NB4 (cell line): ENCODE measurements at regions not wholly inside any gene's neighbourhood (a gene's known extent, or its start where the extent isn't known, plus 50 kb on each side); places are given as distances from the start of the nearest gene placed in this dataset.

Experiments
- DNase-seq: peaks from one replicate; pipeline ENCODE4 v3.0.0; 2010; ENCODE audit warnings: low read depth
- H3K4me3 ChIP-seq: one replicate; pipeline ENCODE4 v1.5.1; 2011; ENCODE audit warnings: mild to moderate bottlenecking, low read depth, low read length, moderate library complexity
- CTCF ChIP-seq: IDR thresholded peaks from one replicate; pipeline ENCODE4 v1.5.1; 2012; ENCODE audit warnings: low read depth, low read length
- MAX ChIP-seq: IDR thresholded peaks from 2 replicates; pipeline ENCODE4 v1.6.1; 2011; ENCODE audit warnings: low read depth, low read length
- MYC ChIP-seq: IDR thresholded peaks from 2 replicates; pipeline ENCODE4 v1.6.1; 2011; ENCODE audit warnings: low read depth, low read length
- POLR2A ChIP-seq: IDR thresholded peaks from 2 replicates; pipeline ENCODE4 v1.6.1; 2011; ENCODE audit warnings: mild to moderate bottlenecking; ENCODE audit not compliant: insufficient read length; ENCODE audit errors: extremely low read depth

GRCh38 chr3:77943598-77943997, 903.7 kb downstream of the ROBO2 start:
- no peak for DNase-seq
- H3K4me3 ChIP-seq: no peak overlapping the region
- TF ChIP-seq POLR2A (no peak), MYC (no peak), MAX (no peak), CTCF (no peak)

- H3K4me3 ChIP-seq: no peak overlapping the region
- DNase-seq: no peak
- no peak for TF ChIP-seq MAX
- no peak for TF ChIP-seq MYC
- no peak for TF ChIP-seq POLR2A
- no peak for TF ChIP-seq CTCF
Observed at GRCh38 chr3:77945320-77945719, 905.4 kb downstream of the ROBO2 start.

- no peak for DNase-seq
- TF ChIP-seq CTCF (no peak), POLR2A (no peak), MYC (no peak), MAX (no peak)
- H3K4me3 ChIP-seq: no peak overlapping the region
Observed at GRCh38 chr3:77947671-77948070, 907.8 kb downstream of the ROBO2 start.

GRCh38 chr3:77967621-77968020, 927.7 kb downstream of the ROBO2 start:
- no peak overlapping the region for H3K4me3 ChIP-seq
- no peak for DNase-seq
- TF ChIP-seq POLR2A: no peak
- TF ChIP-seq MYC: no peak

- DNase-seq: no peak
- no peak overlapping the region for H3K4me3 ChIP-seq
- TF ChIP-seq MYC: no peak
- no peak for TF ChIP-seq MAX
- no peak for TF ChIP-seq POLR2A
- no peak for TF ChIP-seq CTCF
Observed at GRCh38 chr3:77976079-77976478, 936.2 kb downstream of the ROBO2 start.

- H3K4me3 ChIP-seq: no peak overlapping the region
- TF ChIP-seq CTCF (no peak), POLR2A (no peak), MYC (no peak), MAX (no peak)
- no peak for DNase-seq
Observed at GRCh38 chr3:78003090-78003489, 963.2 kb downstream of the ROBO2 start.
